Progenitor cell of endocrine pancreas (in vitro differentiated cells): ENCODE measurements at regions not wholly inside any gene's neighbourhood (a gene's known extent, or its start where the extent isn't known, plus 50 kb on each side); places are given as distances from the start of the nearest gene placed in this dataset.

Experiments
- DNase-seq: peaks from one replicate; pipeline ENCODE4 v3.0.0; 2021; ENCODE audit warnings: low spot score; ENCODE audit not compliant: unreplicated experiment
- H3K27ac Mint-ChIP-seq: 2 replicates; pipeline ENCODE4 v1.8.0; 2021; ENCODE audit warnings: mild to moderate bottlenecking, moderate library complexity, mixed read lengths
- H3K27me3 Mint-ChIP-seq: 2 replicates; pipeline ENCODE4 v1.8.0; 2021; ENCODE audit warnings: mixed read lengths
- H3K36me3 Mint-ChIP-seq: 2 replicates; pipeline ENCODE4 v1.8.0; 2022; ENCODE audit warnings: mixed read lengths; ENCODE audit not compliant: insufficient read depth
- H3K4me1 Mint-ChIP-seq: 2 replicates; pipeline ENCODE4 v1.8.0; 2021; ENCODE audit warnings: low read depth, mixed read lengths
- H3K4me3 Mint-ChIP-seq: 2 replicates; pipeline ENCODE4 v1.8.0; 2021; ENCODE audit warnings: low read depth, mild to moderate bottlenecking, moderate library complexity, mixed read lengths
- H3K9me3 Mint-ChIP-seq: 2 replicates; pipeline ENCODE4 v1.8.0; 2021; ENCODE audit warnings: low read depth, mixed read lengths
- CTCF ChIP-seq: fragments of 200-600 bp; sonication (generic); IDR thresholded peaks from one replicate; pipeline ENCODE4 v1.5.0; 2021; ENCODE audit warnings: antibody characterized with exemption, mild to moderate bottlenecking; ENCODE audit not compliant: unreplicated experiment

DNA sequence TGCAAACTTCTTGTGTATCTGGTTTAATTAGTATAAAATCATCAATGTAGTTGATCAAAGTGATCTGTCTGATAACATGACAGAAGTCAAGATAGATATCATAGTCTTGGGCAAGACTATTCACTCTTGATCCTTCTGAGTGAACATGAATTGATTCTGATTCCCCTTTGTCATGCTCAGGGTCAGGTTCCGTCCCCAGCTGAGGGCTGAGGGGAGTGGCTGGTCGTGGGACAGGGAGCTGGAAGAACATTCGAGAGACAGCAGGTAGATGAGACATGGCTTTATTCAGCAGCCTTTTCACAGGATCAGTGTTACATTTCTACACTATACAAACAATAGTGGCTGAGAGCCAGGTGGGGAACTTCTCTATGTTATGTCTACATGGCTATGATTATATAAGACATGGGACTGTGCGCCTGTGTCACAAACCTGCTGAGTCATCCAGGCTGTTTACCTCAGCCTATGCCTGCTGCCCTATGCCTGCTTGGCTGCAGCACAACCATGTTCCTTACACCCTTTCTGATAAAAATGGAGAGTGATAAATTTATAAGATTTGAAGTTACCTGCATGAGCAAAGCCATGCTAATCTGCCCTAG lies 586.9 kb upstream of the NR3C2 start:
- Mint-ChIP-seq H3K27me3 (no peaks in the 10 kb centered on the region), H3K9me3 (no peaks in the 10 kb centered on the region), H3K27ac (no peak overlapping the region), H3K4me1 (peaks cover 9% of the 10 kb centered on the region), H3K36me3 (no peaks in the 10 kb centered on the region), H3K4me3 (no peak overlapping the region)
- no peak for DNase-seq
- no peak for TF ChIP-seq CTCF

DNA sequence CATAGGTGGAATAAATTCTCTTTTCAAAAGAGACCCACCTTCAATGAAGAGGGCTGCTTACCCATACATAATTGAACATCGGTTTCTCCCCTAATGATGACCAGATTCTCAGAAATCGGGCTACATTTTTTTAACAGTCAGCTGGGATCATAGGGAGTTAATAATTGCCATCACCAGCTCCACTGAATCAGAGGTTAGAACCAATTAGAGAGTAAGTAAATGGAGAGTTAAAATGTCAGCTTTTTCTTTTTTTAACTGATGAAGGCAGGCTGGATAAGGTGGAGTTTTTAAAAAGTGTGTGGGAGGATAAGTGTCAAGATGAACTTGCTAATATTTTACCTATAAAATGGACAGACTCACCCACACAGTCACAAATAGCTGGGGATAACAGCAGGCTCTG lies 584.5 kb upstream of the NR3C2 start:
- Mint-ChIP-seq H3K27ac (no peak overlapping the region), H3K36me3 (no peaks in the 10 kb centered on the region), H3K4me3 (no peak overlapping the region), H3K9me3 (no peaks in the 10 kb centered on the region), H3K27me3 (no peaks in the 10 kb centered on the region), H3K4me1 (peaks cover 7% of the 10 kb centered on the region)
- TF ChIP-seq CTCF, result no peak
- no peak for DNase-seq

- H3K27ac Mint-ChIP-seq, result no peak overlapping the region
- H3K27me3 Mint-ChIP-seq, result no peaks in the 10 kb centered on the region
- H3K9me3 Mint-ChIP-seq, result peaks cover 6% of the 10 kb centered on the region
- TF ChIP-seq CTCF, result no peak
- H3K36me3 Mint-ChIP-seq, result no peaks in the 10 kb centered on the region
- H3K4me1 Mint-ChIP-seq, result peaks cover 7% of the 10 kb centered on the region
- DNase-seq, result no peak
- H3K4me3 Mint-ChIP-seq, result no peak overlapping the region
Observed at GRCh38 chr4:149017002-149017734, 575.0 kb upstream of the NR3C2 start.

DNA sequence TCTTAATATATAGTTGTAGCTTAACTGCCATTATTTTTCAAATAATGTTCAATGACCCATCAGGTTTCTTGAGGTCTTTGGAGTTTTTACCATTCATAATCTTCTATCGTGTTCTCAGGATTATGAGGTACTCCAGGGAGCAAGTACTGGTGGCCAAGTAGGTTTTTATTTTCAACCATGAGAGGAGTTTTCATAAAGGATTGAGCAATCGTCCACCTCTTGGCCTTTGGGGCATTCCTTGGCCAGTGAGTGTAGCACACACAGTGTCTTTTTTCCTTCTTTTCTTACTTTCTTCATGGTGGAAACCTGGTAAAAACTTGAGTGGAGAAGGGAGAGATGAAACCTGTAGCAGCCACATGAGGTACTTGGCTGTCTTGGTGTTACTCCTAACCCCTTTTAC lies 567.0 kb upstream of the NR3C2 start:
- Mint-ChIP-seq H3K27ac (no peak overlapping the region), H3K36me3 (no peaks in the 10 kb centered on the region), H3K27me3 (peaks cover 2% of the 10 kb centered on the region), H3K4me1 (peaks cover 15% of the 10 kb centered on the region), H3K4me3 (no peak overlapping the region), H3K9me3 (peaks cover 4% of the 10 kb centered on the region)
- TF ChIP-seq CTCF, result no peak
- no peak for DNase-seq

DNA sequence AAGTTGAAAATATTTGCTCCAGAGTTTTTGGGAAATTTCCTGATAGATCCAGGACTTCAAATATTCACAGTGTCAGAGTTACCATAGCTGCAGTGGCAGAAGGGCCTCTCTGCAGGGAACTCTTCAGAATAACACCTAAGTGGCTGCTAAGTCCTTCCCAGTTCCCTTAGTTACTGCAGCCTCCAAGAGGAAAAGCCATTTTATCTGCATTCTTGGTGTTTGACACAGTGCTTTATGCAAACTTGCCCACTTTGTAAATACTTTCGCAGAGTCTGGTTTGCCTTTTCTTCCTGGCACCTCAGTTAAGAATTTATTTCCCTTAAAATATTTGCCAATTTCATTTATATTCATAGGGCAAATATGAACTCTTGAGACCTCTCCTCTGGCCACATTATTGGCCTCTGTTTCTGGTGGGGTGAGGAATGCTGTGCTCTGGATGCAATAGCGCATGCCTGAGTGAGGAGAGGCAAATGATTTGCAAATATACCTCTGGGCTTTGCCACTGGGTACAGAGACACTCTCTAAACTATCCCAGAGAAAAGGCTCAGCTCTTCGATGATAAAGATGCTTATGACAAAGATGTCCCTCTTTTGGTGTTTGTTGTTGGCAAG lies 566.3 kb upstream of the NR3C2 start:
- H3K4me1 Mint-ChIP-seq, result peaks cover 13% of the 10 kb centered on the region
- TF ChIP-seq CTCF, result no peak
- DNase-seq, result no peak
- H3K27ac Mint-ChIP-seq, result peak overlapping the region; percentile 30
- no peaks in the 10 kb centered on the region for H3K36me3 Mint-ChIP-seq
- peaks cover 4% of the 10 kb centered on the region for H3K9me3 Mint-ChIP-seq
- H3K4me3 Mint-ChIP-seq, result no peak overlapping the region
- peaks cover 2% of the 10 kb centered on the region for H3K27me3 Mint-ChIP-seq
